GM12891 (cell line): ENCODE measurements at regions not wholly inside any gene's neighbourhood (a gene's known extent, or its start where the extent isn't known, plus 50 kb on each side); places are given as distances from the start of the nearest gene placed in this dataset.

Experiments used
- DNase-seq: peaks from one replicate; pipeline ENCODE4 v3.0.0; 2011; ENCODE audit warnings: low spot score; ENCODE audit not compliant: insufficient read length
- FAIRE-seq: peaks from 2 replicates; lab custom pipeline; 2011; peaks lifted over from hg19 to GRCh38; lab: Jason Lieb, UNC
- PAX5 ChIP-seq: IDR thresholded peaks from 2 replicates; pipeline ENCODE4 v1.6.1; 2011; ENCODE audit warnings: low read length, moderate library complexity, mild to moderate bottlenecking; ENCODE audit not compliant: insufficient read depth, severe bottlenecking
- POLR2A ChIP-seq: IDR thresholded peaks from 2 replicates; pipeline ENCODE4 v1.6.1; 2011; ENCODE audit warnings: low read depth, low read length, control low read depth
- POLR2AphosphoS5 ChIP-seq: IDR thresholded peaks from 2 replicates; pipeline ENCODE4 v1.6.1; 2011; ENCODE audit warnings: low read depth, low read length, control low read depth
- POU2F2 ChIP-seq: IDR thresholded peaks from 2 replicates; pipeline ENCODE4 v1.6.1; 2011; ENCODE audit warnings: low read depth, mild to moderate bottlenecking, control low read depth, low read length, moderate library complexity
- SPI1 ChIP-seq: IDR thresholded peaks from 2 replicates; pipeline ENCODE4 v1.6.1; 2011; ENCODE audit warnings: low read depth, low read length, control low read depth
- TAF1 ChIP-seq: IDR thresholded peaks from 2 replicates; pipeline ENCODE4 v1.6.1; 2011; ENCODE audit warnings: low read depth, low read length, control low read depth

DNA sequence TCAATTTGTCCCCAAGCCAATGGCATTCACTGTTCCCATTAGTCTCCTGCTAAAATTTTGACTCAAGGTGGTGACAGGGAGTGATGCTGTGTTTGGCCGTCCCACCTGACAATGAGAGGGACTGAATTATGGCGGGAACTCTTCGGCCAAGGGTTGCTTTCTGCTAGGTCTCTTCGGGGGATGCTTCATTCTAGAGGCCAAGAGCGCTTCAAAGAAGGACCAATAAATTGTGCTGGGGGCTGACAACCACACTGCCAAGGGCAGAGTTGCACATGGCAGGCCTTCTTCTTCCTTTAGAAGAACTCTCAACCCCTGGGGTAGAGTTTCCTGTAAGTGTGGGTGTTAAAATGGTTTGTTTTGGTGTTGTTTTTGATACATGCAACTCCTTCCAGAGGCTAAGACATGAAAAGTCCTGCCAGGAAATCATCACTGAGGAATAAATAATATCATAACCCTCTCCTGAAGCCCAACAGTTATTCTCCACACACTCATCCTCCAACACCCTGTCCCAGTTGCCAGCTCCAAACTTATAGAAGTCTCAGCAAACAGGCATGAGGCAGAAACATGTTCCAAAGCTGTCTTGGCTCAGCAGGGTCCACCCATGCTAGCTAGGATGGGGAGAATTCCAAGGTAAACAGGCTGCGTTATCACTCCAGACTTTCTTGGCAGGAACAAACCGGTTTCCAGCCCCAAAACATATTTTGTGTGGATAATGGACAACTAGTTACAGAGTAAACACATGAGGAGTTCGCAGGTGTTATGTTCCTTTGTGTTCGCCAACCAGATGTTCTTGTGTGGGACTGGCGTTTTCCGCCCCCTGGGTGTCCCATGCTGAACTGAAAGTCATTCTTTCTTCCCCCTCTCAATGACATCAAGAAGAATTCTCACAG lies 396.7 kb upstream of the RGMA start:
- FAIRE-seq (no peak), DNase-seq (no peak)
- TF ChIP-seq POLR2AphosphoS5 (no peak), SPI1 (no peak)

DNA sequence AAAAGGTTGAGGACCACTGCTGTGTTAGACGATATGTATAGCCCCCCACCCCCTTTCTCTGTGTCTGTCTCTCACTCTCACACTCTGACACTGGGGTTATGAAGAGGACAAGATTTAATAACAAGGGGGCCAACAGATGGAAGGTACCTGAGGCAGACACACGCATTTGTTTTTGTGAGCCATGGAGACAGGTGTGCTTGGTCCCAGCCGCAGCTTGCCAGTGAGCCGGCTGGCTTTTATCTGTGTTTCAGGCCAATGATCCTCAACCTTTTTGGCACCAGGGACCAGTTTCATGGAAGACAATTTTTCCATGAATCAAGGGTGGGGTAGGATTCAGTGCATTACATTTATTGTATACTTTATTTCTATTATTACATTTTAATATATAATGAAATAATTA lies 394.9 kb upstream of the RGMA start:
- FAIRE-seq (no peak), DNase-seq (no peak)
- TF ChIP-seq POLR2A (no peak), PAX5 (no peak), TAF1 (no peak), SPI1 (no peak), POU2F2 (no peak)

DNA sequence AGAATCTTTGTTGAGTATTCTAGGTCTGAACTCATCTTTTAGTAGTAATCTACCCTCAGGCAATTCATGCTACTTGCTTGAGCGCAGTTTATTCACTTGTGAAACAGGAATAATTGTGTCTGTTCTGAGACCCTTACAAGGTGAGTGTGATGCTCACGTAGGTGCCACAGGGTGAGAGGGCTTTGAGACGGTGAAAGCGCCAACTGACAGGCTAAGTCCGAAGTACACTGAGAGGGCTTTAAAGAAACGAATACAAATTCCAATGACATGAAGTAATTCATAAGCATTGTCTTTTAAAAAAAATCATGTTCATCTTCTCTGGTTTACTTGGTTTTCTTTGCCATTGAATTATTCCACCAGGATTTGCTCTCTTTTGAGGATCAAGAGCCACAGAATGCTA lies 393.7 kb upstream of the RGMA start:
- no peak for TF ChIP-seq POU2F2
- TF ChIP-seq POLR2AphosphoS5, result no peak
- no peak for TF ChIP-seq PAX5
- no peak for TF ChIP-seq POLR2A
- TF ChIP-seq SPI1, result no peak
- no peak for TF ChIP-seq TAF1
- no peak for FAIRE-seq
- DNase-seq, result no peak

DNA sequence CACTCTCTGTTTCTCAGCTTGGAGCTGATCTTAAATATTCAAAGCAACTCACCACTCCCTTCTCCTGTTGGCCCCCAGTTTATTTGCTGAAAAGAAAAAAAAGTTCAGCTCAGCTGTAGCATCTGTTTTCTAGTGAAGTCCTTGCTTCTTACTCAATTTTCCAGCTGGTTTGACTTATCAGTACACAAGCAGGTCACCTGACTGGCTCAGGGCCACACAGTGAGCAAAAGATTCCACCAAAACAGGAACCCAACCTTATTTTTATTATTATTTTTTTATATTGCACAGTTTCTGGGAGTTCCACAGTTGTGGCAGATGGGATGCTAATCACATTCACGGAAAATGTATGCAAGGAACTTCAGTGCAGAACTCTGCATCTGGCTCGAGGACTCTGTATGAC lies 390.7 kb upstream of the RGMA start:
- FAIRE-seq (no peak), DNase-seq (no peak)
- TF ChIP-seq POLR2A (no peak), TAF1 (no peak), POU2F2 (no peak)

DNA sequence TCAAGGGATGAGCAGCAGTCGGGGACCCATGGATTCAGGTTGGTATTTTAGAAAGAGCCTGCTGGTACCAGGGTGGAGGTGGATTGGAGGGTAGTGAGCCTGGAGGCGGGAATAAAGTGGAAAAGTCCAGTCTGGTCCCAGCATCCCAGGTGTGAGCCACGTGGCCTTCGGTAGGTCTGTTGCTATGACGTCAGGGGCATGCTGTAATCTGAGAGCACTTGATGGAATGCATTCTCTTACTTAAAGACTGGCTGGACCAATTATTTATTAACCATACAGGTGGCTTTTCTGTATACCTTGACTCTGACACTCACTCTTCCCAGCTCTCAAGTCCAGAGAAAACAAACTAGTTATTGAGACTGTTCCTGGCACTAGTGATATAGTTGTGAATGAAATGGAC lies 389.9 kb upstream of the RGMA start:
- FAIRE-seq, result no peak
- DNase-seq, result no peak
- TF ChIP-seq POU2F2 (no peak), TAF1 (no peak), POLR2AphosphoS5 (no peak), POLR2A (no peak), PAX5 (no peak), SPI1 (no peak)

DNA sequence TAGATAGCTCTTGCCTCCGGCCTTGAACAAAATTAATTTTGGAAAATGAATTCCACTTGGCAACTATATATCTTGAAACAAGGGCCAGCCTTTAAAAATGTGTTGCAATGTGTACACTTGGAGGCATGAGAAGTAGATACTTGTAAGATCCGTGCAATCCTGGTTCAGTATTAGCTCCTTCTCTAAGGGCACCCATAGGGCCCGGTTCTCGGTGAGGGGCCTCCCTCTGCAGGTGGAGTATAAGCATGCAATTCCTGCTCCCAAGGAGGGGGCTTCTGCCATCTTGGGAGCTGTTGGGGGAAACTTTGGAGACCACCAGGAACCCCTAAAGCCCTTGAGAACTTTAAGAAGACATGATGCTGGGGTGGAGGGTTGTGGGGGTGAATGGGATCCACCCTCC lies 388.7 kb upstream of the RGMA start:
- FAIRE-seq (no peak), DNase-seq (no peak)
- TF ChIP-seq SPI1 (no peak), POLR2AphosphoS5 (no peak), POLR2A (no peak), POU2F2 (no peak), PAX5 (no peak), TAF1 (no peak)

DNA sequence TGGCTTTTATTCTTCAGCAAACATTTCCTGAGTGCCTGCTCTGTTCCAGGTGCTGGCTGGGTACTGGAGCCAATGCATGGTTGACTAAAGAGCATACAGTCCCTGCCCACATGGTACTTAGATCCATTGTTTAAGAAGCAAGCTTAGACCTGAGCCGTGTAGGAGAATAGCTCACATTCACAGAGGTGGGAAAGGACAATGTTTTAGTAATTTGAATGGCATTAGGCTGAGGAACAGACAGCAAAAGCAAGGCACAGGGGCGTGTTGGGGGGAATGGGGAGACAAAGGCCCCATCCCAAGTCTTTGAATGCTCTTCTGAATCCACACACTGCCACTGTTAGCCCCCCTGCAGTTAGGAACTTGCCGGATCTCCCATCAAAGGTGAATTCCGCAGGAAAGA lies 388.2 kb upstream of the RGMA start:
- FAIRE-seq (no peak), DNase-seq (no peak)
- TF ChIP-seq TAF1 (no peak), POLR2AphosphoS5 (no peak), POU2F2 (no peak), POLR2A (no peak), SPI1 (no peak), PAX5 (no peak)

DNA sequence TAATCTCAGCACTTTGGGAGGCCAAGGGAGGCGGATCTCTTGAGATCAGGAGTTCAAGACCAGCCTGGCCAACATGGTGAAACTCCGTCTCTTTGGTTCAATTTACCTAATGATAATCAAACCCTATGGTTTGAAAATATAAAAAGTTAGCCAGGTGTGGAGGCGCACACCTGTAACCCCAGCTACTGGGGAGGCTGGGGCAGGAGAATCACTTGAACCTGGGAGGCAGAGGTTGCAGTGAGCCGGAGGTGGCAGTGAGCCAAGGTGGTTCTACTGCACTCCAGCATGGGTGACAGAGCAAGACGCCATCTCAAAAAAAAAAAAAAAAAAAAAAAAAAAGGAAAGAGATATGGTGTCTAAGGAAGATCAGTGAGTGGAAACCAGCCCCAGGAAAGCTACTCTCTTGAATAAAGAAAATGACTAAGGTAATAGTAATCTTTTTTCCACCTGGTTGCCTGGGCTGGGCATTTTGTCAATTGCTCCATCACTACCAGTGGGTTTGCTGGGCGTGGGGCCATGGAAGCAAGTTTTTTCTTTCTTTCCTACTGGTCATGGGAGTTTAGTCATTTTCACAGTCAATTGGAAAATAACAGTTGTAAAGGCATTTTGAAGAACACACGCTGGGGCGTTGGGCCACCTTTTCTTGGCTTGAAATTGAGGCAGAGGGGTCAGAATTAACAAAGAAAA lies 387.6 kb upstream of the RGMA start:
- FAIRE-seq, result no peak
- no peak for DNase-seq
- TF ChIP-seq TAF1, result no peak
- no peak for TF ChIP-seq SPI1
- no peak for TF ChIP-seq POU2F2
- TF ChIP-seq PAX5, result no peak
- TF ChIP-seq POLR2AphosphoS5, result no peak
- no peak for TF ChIP-seq POLR2A

DNA sequence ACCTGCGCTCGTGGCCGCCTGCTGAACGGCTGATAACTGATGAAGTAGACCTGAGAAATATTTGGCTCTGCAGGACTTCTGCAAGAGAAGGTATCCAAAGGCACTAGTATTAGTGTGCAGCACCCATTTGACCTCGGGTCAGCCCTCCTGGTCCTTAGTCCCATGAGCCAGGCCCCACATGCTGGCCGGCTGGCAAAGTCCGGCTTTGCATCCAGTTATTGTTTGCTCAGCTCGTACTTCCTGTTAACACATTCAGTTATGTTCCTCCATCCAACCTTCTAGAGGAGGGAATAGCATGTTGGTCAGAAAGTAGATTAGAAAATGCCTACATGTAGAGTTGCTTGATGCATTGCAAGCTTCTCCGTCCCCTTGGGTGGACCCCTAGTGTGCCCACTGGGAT lies 385.7 kb upstream of the RGMA start:
- no peak for FAIRE-seq
- no peak for TF ChIP-seq PAX5
- no peak for TF ChIP-seq POU2F2
- TF ChIP-seq POLR2A, result no peak
- no peak for TF ChIP-seq SPI1
- TF ChIP-seq TAF1, result no peak
- TF ChIP-seq POLR2AphosphoS5, result no peak
- no peak for DNase-seq

DNA sequence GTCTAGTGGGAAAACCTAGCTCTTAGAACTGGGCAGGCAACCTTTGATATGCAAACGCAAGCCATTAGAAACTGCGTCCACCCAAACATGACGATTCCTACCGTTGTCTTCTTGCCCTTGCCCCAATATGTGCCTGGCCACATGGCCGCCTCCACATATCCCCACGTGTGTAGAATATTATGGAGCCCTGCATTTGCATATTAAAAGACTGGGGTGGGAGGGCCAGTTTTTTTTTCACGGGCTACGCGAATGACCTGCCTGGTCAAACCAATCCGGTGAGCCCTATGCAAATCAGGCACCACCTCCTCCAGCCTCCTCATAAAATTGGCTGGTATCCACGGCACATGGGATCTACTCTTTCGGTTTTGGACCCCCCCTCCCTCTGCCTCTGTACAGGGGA lies 381.0 kb upstream of the RGMA start:
- TF ChIP-seq POU2F2 (no peak), TAF1 (no peak), SPI1 (no peak), POLR2A (no peak), PAX5 (no peak)
- FAIRE-seq, result no peak
- DNase-seq, result no peak
